Amniotic stem cell (primary cell): ENCODE measurements at regions not wholly inside any gene's neighbourhood (a gene's known extent, or its start where the extent isn't known, plus 50 kb on each side); places are given as distances from the start of the nearest gene placed in this dataset.
"Not testable (repeated sequence)": the region's sequence is repeated elsewhere in the genome, so short reads cannot be mapped to it uniquely, and the experiment has no call there.

Experiments
- DNase-seq: peaks from one replicate; lab custom pipeline; 2025; lab: John Stamatoyannopoulos, UW

GRCh38 chr2:122542236-122542635 is 786.8 kb downstream of the TSN start:
- no peak for DNase-seq

GRCh38 chr2:122542646-122543045 is 787.2 kb downstream of the TSN start:
- DNase-seq = no peak

- no peak for DNase-seq
Measured at GRCh38 chr2:122543815-122544214, 788.4 kb downstream of the TSN start.

GRCh38 chr2:122545821-122546220 is 790.4 kb downstream of the TSN start:
- no peak for DNase-seq

GRCh38 chr2:122562775-122563174 is 807.3 kb downstream of the TSN start:
- no peak for DNase-seq

- no peak for DNase-seq
Measured at GRCh38 chr2:122563781-122564180, 808.3 kb downstream of the TSN start.

GRCh38 chr2:122564843-122565242 is 809.4 kb downstream of the TSN start:
- DNase-seq = no peak

GRCh38 chr2:122565364-122565763 is 809.9 kb downstream of the TSN start:
- DNase-seq = no peak

- DNase-seq = no peak
Measured at GRCh38 chr2:122570641-122571040, 815.2 kb downstream of the TSN start.

- not testable (repeated sequence) for DNase-seq
Measured at GRCh38 chr2:122571471-122571870, 816.0 kb downstream of the TSN start.

GRCh38 chr2:122575076-122575475 is 819.6 kb downstream of the TSN start:
- no peak for DNase-seq

GRCh38 chr2:122583159-122583917 is 827.9 kb downstream of the TSN start:
- DNase-seq = no peak

GRCh38 chr2:122590524-122590923 is 835.1 kb downstream of the TSN start:
- DNase-seq = no peak

- DNase-seq = no peak
Measured at GRCh38 chr2:122595065-122595464, 839.6 kb downstream of the TSN start.

GRCh38 chr2:122596598-122596997 is 841.1 kb downstream of the TSN start:
- no peak for DNase-seq

GRCh38 chr2:122598784-122599183 is 843.3 kb downstream of the TSN start:
- DNase-seq = no peak

- no peak for DNase-seq
Measured at GRCh38 chr2:122610948-122611609, 855.6 kb downstream of the TSN start.

GRCh38 chr2:122622934-122623333 is 867.5 kb downstream of the TSN start:
- no peak for DNase-seq

- DNase-seq = no peak
Measured at GRCh38 chr2:122627388-122627787, 871.9 kb downstream of the TSN start.

- DNase-seq = no peak
Measured at GRCh38 chr2:122634256-122634655, 878.8 kb downstream of the TSN start.

GRCh38 chr2:122634920-122635319 is 879.5 kb downstream of the TSN start:
- no peak for DNase-seq

- DNase-seq = no peak
Measured at GRCh38 chr2:122635686-122636085, 880.2 kb downstream of the TSN start.

GRCh38 chr2:122636097-122636496 is 880.6 kb downstream of the TSN start:
- DNase-seq = no peak

GRCh38 chr2:122639176-122639575 is 883.7 kb downstream of the TSN start:
- DNase-seq = no peak
